OCI-LY3 (cell line): ENCODE measurements at regions not wholly inside any gene's neighbourhood (a gene's known extent, or its start where the extent isn't known, plus 50 kb on each side); places are given as distances from the start of the nearest gene placed in this dataset.

ENCODE experiments used
- EZH2phosphoT487 ChIP-seq: fragments of 200-600 bp; shearing (Covaris generic); IDR thresholded peaks from 2 replicates; pipeline ENCODE4 v1.6.1; 2018; ENCODE audit warnings: antibody characterized with exemption, mixed run types, low read depth
- TF ChIP-seq, protein P1 (sequence below): fragments of 200-600, 300-600 bp; sonication (generic); IDR thresholded peaks from 2 replicates; pipeline ENCODE4 v1.5.1; 2014; ENCODE audit warnings: antibody characterized with exemption, low read length, low read depth

GRCh38 chr12:92468358-92469020 lies 234.3 kb upstream of the PLEKHG7 start:
- TF ChIP-seq, protein P1, sequence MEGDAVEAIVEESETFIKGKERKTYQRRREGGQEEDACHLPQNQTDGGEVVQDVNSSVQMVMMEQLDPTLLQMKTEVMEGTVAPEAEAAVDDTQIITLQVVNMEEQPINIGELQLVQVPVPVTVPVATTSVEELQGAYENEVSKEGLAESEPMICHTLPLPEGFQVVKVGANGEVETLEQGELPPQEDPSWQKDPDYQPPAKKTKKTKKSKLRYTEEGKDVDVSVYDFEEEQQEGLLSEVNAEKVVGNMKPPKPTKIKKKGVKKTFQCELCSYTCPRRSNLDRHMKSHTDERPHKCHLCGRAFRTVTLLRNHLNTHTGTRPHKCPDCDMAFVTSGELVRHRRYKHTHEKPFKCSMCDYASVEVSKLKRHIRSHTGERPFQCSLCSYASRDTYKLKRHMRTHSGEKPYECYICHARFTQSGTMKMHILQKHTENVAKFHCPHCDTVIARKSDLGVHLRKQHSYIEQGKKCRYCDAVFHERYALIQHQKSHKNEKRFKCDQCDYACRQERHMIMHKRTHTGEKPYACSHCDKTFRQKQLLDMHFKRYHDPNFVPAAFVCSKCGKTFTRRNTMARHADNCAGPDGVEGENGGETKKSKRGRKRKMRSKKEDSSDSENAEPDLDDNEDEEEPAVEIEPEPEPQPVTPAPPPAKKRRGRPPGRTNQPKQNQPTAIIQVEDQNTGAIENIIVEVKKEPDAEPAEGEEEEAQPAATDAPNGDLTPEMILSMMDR = no peak
- TF ChIP-seq EZH2phosphoT487 = no peak
